ENCODE measurements at regions not wholly inside any gene's neighbourhood (a gene's known extent, or its start where the extent isn't known, plus 50 kb on each side); places are given as distances from the start of the nearest gene placed in this dataset. TPM values are rescaled to one million over a fixed set of nuclear protein-coding genes. Genes with fewer than 3 reads are reported as not detected.

GRCh38 chr12:23462546-23462945 lies 486.9 kb downstream of the SOX5 start:
- DNase-seq (ENCODE audit: low read depth) = no peak
- H3K4me3 ChIP-seq (ENCODE audit: low read depth, low read length) = no peak overlapping the region
- no peak for TF ChIP-seq CTCF (IDR thresholded peaks at IDR 0.05; ENCODE audit: insufficient read depth, low read length)

DNA sequence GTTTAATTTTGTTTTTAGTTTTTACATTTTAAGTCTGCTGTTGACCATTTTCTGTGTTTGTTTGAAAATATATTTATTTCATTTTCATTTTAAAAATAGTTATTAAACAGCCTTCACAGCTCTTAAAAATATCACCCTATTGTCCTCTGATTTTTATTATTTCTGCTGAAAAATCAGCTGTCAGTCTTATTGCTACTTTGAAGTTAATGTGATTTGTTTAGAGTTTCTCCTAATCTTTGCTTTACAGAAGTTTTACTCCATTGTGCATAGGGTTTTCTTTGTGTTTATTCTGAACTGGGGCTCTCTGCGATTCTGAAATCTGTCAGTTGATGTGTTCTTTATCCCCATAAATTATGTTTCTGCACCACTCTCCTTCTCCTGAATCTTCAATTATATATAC lies 486.3 kb downstream of the SOX5 start:
- no peak for TF ChIP-seq CTCF (IDR thresholded peaks at IDR 0.05; ENCODE audit: insufficient read depth, low read length)
- H3K4me3 ChIP-seq (ENCODE audit: low read depth, low read length) = no peak overlapping the region
- DNase-seq (ENCODE audit: low read depth) = no peak

DNA sequence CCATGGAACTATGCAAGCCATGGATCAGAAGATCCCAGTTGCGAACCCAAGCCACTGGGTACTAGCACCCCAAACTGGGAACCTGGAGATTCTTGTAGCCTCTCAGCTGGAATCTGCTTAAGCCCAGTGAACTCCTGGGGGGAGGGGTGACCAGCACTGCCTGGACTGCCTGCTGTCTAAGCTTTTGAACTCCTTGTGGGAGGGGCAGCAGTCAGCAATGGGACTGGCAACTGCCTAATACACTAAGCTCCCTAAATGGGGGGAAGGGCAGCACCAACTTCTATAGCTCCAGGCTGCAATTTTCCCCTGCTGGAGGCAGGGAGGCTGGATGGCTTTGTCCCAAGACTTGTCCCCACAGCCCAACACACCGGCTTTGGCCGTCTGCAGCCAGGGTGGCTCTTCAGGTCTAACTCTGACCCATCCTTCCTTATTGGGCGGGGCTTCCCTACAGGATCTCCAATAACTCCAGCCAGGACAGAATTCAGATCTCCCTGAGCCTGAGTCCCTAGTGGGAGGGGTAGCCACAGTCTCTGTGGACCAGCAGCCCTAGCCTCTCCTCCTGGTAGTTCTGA lies 485.1 kb downstream of the SOX5 start:
- TF ChIP-seq CTCF (IDR thresholded peaks at IDR 0.05; ENCODE audit: insufficient read depth, low read length) = no peak
- DNase-seq (ENCODE audit: low read depth) = no peak
- no peak overlapping the region for H3K4me3 ChIP-seq (ENCODE audit: low read depth, low read length)

GRCh38 chr12:23472329-23472971 lies 477.0 kb downstream of the SOX5 start:
- no peak for DNase-seq (ENCODE audit: low read depth)
- no peak for TF ChIP-seq CTCF (IDR thresholded peaks at IDR 0.05; ENCODE audit: insufficient read depth, low read length)
- H3K4me3 ChIP-seq (ENCODE audit: low read depth, low read length) = no peak overlapping the region

DNA sequence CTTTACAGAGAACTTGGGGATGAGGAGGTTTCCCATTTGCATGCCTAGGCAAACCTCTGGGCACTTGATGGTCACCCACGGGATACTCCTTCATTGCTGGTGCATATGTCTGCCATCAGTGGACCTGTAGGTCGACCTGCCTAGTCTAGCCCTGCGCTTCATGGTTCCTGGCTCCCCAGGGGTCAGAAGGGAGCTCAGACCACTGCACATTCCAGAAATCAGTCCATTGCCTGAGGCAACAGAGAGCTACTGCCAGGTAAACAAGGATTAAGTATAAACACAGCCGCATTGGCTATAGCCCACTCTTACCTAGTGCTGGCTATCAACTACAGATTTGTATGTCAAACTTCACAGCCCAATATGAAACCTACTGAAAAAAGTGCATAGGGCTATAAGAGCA lies 476.4 kb downstream of the SOX5 start:
- H3K4me3 ChIP-seq (ENCODE audit: low read depth, low read length) = no peak overlapping the region
- no peak for DNase-seq (ENCODE audit: low read depth)
- TF ChIP-seq CTCF (IDR thresholded peaks at IDR 0.05; ENCODE audit: insufficient read depth, low read length) = no peak

GRCh38 chr12:23474438-23474976 lies 475.0 kb downstream of the SOX5 start:
- H3K4me3 ChIP-seq (ENCODE audit: low read depth, low read length) = no peak overlapping the region
- no peak for TF ChIP-seq CTCF (IDR thresholded peaks at IDR 0.05; ENCODE audit: insufficient read depth, low read length)
- DNase-seq (ENCODE audit: low read depth) = no peak

Small RNA genes in the stretch of these regions (small RNA-seq; reads per million reads assigned to genes)
- not detected for gene AC087258.2

All from fibroblast of the aortic adventitia (primary cell).